HG02571 (cell line): ENCODE measurements at regions not wholly inside any gene's neighbourhood (a gene's known extent, or its start where the extent isn't known, plus 50 kb on each side); places are given as distances from the start of the nearest gene placed in this dataset.

Experiments
- ATAC-seq: cut with Tn5 transposase; IDR thresholded peaks from one replicate; pipeline ENCODE4 v1.9.1; 2021; ENCODE audit warnings: mild to moderate bottlenecking, moderate library complexity; ENCODE audit not compliant: unreplicated experiment

DNA sequence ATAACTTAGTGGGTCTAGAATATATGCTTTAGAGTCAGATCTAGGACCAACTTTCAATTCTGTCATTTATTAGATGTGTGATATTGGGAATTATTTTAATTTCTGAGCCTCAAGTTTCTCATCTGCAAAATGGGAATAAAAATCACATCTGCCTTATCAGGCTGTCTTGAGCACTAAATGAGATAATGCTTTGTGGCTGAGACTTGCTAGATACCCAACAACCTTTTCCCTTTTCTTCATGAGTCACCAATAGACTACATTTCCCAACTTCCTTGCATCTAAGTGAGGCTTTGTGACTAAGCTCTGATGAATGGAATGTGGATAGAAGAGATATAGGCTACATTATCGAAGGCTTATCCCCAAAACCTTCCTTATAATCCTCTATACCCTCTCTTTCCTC is 220.7 kb upstream of the SESN3 start:
- no peak for ATAC-seq

- no peak for ATAC-seq
Measured at GRCh38 chr11:95451261-95451660, 220.3 kb upstream of the SESN3 start.

DNA sequence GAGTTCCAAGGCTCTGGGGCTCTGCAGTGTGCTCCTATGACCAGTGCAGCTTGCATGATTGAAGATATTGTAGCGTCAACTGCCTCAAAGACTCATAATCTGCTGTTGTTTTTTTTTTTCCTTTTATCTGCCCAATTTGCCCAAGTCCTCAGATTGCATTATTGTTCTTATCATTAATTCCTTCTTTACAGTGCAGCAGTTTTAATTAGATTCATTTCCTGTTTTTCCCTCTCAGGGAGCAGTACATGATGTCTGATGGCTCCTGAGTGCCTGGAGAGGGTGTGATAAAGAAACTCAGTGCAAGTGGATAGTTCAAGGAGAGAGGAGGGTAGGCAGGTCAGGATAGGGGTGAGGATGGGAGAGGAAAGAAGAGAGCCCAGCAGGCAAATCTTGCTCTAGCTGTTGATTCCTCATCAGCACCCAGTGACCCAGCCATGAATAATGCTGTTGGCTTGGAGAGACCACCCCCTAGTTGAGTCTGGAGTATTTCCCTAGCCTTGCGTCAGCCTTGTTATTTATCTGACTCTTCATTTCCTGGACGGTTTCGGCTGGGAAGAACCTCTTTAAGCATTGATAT is 219.6 kb upstream of the SESN3 start:
- no peak for ATAC-seq

GRCh38 chr11:95445746-95446333 is 214.8 kb upstream of the SESN3 start:
- no peak for ATAC-seq

- no peak for ATAC-seq
Measured at GRCh38 chr11:95444309-95445241, 213.6 kb upstream of the SESN3 start.

DNA sequence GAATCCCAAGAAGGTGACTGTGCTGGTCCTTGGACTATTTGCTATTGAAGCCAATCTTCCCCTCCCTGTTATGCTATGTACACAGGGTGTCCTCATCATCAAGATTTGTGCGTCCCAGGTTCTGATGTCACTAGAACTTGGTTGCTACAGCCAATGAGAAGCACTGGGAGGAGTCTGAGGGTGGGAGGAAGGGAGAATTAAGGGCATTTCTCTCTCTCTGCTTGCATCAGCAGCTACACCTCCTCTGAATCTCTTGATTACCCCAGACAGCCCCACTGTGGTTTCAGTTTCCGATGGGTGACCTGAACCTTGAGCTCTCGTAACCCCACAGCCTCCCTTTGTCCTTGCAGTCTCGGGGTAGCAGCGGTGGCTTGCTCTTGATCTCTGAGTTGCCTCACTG is 212.4 kb upstream of the SESN3 start:
- no peak for ATAC-seq

DNA sequence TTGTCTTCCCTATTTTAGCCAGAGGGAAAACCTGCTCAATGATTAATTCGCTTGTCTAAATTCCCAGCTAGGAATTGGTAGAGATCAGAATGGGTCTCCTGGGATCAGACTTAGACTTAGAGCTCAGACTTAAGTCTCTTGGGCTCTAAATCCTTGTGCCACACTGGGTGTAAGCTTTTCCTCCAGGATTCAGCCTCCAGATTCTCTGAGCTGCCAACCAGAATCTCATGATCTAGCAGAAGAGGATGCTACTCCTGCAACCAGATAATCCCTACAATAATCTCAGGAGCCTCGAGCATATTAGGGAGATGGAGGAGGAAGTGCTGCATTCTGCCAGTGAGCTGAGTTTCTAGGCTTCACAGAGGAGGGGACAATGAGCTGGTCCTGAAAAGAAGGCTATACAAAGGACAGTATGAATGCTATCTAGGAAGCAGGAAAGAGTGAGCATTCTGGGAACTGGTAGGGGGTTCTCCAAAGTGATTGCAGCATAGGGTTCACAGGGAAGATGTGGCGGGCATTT is 211.6 kb upstream of the SESN3 start:
- ATAC-seq = no peak

DNA sequence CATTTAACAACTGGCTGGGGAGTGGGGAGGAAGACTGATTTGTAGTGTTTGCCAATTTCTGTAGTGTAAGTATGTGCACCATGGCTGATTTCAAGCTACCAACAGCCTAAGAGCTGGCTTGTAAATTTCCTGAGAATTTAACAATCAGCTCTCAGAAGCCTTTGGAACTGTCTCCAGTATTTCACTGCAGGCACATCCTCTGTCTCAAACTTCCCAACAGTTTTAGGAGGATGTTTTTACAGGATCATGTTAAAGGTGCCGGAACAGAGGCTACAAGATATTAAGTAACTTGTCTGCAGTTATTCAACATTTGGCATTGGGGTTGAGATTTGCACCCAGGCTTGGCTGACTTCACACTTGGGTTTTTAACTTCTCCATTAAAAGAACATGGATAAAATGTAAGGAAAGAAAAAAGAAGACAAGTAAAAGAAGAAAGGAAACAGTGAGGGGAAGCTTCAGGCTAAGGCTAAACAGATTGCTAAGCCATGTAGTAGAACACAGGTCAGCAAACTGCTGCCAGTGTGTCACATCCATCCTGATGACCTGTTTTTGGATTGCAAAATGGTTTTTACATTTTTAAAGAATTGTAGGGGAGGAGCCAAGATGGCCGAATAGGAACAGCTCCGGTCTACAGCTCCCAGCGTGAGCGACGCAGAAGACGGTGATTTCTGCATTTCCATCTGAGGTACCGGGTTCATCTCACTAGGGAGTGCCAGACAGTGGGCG is 204.8 kb upstream of the SESN3 start:
- no peak for ATAC-seq

DNA sequence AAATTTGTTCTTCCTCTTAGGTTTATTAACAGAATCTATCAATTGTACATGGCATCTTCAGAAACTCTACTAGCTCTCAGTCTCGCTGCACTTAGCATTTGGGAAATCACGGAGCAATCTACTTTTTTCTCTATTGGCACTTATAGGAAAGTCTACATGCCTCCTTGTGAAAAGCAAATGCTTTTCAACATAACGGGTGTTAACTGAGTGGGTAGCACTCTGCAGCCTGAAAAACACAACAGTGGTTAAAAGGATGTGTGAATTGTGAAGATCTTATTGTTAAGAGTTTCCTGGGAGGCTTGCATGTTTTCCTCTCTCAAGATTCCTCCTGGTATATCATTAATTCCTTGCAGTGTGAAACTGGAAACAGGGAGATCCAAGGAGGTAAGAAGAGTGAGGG is 204.2 kb upstream of the SESN3 start:
- ATAC-seq = no peak

DNA sequence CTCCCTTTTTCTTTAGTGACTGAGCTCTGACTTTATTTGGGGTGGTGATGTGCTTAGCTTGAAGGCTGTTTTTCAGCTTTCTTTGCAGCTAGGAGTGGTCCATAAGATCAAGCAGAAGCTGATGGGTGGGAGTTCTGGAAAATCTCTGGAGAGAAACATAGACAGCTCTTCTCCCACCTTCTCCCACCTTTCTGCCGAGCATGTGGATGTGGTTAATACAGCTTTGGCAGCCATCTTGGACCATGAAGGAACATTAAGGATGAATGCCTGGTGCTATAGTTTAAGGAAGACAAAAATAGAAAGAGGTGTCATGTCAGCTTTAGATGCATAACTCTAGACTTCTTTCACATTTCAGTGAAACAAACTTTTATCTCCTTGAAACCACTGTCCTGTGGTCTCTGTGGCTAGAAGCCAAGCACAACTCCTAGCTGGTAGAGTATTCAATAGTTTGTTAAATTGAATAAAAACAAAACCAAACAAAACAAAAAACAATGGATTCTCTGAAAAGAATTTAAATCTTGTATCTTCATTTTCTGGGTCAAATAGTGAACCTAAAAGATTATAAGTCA is 203.6 kb upstream of the SESN3 start:
- ATAC-seq = no peak

GRCh38 chr11:95434009-95434408 is 203.0 kb upstream of the SESN3 start:
- ATAC-seq = no peak

GRCh38 chr11:95432714-95433503 is 201.9 kb upstream of the SESN3 start:
- no peak for ATAC-seq

- no peak for ATAC-seq
Measured at GRCh38 chr11:95429376-95429907, 198.4 kb upstream of the SESN3 start.

DNA sequence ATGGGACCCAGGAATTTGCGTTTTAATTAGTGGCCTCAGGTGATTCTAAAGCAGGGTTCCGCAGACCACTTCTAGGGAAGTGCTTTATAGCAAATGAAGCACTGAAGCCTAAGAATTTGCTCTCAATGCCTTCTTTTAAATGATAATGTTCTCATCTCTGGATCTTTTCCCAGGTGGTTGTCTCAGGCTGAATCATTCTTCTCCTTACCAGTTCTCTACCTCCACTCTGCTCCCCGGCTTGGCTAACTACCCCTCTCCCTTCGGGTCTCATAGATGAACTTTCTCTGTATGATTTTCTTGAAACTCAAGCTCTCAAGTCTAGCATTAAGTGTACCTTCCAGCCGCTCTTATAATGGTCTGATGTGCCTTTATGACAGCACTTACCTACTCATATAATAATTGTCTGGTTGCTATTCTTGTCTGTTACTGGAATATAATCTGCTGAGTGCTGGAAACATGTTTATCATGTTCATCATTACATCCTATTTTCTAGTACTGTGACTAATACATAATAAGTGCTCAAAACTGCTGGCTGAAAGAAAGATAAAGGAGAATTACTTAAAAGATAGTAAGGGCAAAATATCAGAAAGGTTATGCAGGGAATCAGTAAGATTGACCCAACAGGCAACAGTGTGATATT is 195.9 kb upstream of the SESN3 start:
- no peak for ATAC-seq

DNA sequence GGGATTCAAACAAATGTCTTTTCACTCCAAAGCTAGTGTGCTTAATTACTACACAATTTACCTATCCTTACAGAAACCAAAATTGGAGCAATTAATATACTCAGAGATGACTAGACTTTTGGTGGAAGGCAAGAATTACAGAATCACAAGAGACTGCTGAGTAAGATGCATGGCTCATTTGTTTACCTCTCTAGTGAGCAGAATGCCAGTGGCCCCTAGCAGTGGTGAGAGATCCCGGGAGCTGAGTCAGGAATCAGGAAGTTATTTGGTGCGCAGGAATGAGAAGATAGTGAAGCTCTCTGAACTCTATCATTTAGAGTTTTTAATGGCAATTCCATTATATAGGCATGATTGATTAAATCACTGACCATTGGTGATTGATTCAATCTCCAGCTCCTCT is 188.9 kb upstream of the SESN3 start:
- no peak for ATAC-seq

- ATAC-seq = no peak
Measured at GRCh38 chr11:95418916-95419315, 187.9 kb upstream of the SESN3 start.

DNA sequence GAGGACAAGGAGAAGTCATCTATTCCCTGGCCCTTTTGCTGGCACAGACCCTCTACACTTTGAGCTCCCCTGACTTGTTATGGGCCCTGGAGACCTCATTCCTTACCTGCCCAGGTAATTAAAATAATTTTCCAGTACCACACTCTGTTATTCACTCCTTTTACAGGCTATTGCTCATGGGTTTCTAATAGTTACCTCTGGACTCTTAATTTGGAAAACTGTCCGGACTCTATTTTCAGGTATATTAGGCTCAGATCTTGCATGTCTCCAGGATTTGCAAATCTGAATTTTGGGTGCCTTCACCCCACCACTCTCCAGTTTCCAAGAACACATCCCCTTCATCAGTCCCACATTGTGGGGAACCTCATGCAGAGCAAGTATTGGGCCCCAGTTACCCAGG is 186.8 kb upstream of the SESN3 start:
- ATAC-seq = no peak

GRCh38 chr11:95415837-95416304 is 184.9 kb upstream of the SESN3 start:
- ATAC-seq = no peak

- no peak for ATAC-seq
Measured at GRCh38 chr11:95414217-95414616, 183.2 kb upstream of the SESN3 start.
